ENCODE measurements at regions not wholly inside any gene's neighbourhood (a gene's known extent, or its start where the extent isn't known, plus 50 kb on each side); places are given as distances from the start of the nearest gene placed in this dataset.

GRCh38 chr15:87805117-87805820 is 451.3 kb downstream of the NTRK3 start:
- no peak for TF ChIP-seq CSDC2 (CRISPR knock-in tag; IDR thresholded peaks at IDR 0.05)
- no peak for TF ChIP-seq ZFP3 (CRISPR knock-in tag; IDR thresholded peaks at IDR 0.05)
- TF ChIP-seq, protein P1, sequence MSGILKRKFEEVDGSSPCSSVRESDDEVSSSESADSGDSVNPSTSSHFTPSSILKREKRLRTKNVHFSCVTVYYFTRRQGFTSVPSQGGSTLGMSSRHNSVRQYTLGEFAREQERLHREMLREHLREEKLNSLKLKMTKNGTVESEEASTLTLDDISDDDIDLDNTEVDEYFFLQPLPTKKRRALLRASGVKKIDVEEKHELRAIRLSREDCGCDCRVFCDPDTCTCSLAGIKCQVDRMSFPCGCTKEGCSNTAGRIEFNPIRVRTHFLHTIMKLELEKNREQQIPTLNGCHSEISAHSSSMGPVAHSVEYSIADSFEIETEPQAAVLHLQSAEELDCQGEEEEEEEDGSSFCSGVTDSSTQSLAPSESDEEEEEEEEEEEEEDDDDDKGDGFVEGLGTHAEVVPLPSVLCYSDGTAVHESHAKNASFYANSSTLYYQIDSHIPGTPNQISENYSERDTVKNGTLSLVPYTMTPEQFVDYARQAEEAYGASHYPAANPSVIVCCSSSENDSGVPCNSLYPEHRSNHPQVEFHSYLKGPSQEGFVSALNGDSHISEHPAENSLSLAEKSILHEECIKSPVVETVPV (CRISPR knock-in tag; IDR thresholded peaks at IDR 0.05) = no peak
- TF ChIP-seq TOX (CRISPR knock-in tag; IDR thresholded peaks at IDR 0.05; ENCODE audit: borderline replicate concordance) = no peak
- no peak for ATAC-seq

GRCh38 chr15:87804451-87804850 is 452.1 kb downstream of the NTRK3 start:
- TF ChIP-seq ZFP3 (CRISPR knock-in tag; IDR thresholded peaks at IDR 0.05) = no peak
- TF ChIP-seq SNAI2 (CRISPR knock-in tag; IDR thresholded peaks at IDR 0.05) = no peak
- no peak for TF ChIP-seq RARB (CRISPR knock-in tag; IDR thresholded peaks at IDR 0.05)
- no peak for TF ChIP-seq PATZ1 (CRISPR knock-in tag; IDR thresholded peaks at IDR 0.05; ENCODE audit: borderline replicate concordance)
- TF ChIP-seq, protein P1 (CRISPR knock-in tag; IDR thresholded peaks at IDR 0.05) = no peak
- TF ChIP-seq TOX (CRISPR knock-in tag; IDR thresholded peaks at IDR 0.05; ENCODE audit: borderline replicate concordance) = no peak
- TF ChIP-seq, protein P2, sequence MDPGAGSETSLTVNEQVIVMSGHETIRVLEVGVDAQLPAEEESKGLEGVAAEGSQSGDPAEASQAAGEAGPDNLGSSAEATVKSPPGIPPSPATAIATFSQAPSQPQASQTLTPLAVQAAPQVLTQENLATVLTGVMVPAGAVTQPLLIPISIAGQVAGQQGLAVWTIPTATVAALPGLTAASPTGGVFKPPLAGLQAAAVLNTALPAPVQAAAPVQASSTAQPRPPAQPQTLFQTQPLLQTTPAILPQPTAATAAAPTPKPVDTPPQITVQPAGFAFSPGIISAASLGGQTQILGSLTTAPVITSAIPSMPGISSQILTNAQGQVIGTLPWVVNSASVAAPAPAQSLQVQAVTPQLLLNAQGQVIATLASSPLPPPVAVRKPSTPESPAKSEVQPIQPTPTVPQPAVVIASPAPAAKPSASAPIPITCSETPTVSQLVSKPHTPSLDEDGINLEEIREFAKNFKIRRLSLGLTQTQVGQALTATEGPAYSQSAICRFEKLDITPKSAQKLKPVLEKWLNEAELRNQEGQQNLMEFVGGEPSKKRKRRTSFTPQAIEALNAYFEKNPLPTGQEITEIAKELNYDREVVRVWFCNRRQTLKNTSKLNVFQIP (CRISPR knock-in tag; IDR thresholded peaks at IDR 0.05; ENCODE audit: borderline replicate concordance, low read depth) = no peak
- TF ChIP-seq ZC3H10 (CRISPR knock-in tag; IDR thresholded peaks at IDR 0.05) = no peak
- TF ChIP-seq PPARA (CRISPR knock-in tag; IDR thresholded peaks at IDR 0.05; ENCODE audit: borderline replicate concordance) = no peak
- no peak for ATAC-seq

- ATAC-seq = no peak
- no peak for TF ChIP-seq ESRRG (CRISPR knock-in tag; IDR thresholded peaks at IDR 0.05)
- TF ChIP-seq BACH2 (CRISPR knock-in tag; IDR thresholded peaks at IDR 0.05; ENCODE audit: borderline replicate concordance) = no peak
- no peak for TF ChIP-seq GLIS3 (CRISPR knock-in tag; IDR thresholded peaks at IDR 0.05)
- TF ChIP-seq, protein P1 (CRISPR knock-in tag; IDR thresholded peaks at IDR 0.05) = no peak
- no peak for TF ChIP-seq ZFP30 (CRISPR knock-in tag; IDR thresholded peaks at IDR 0.05)
- TF ChIP-seq ZC3H10 (CRISPR knock-in tag; IDR thresholded peaks at IDR 0.05) = no peak
Measured at GRCh38 chr15:87799838-87800237, 456.7 kb downstream of the NTRK3 start.

GRCh38 chr15:87799428-87799827 is 457.1 kb downstream of the NTRK3 start:
- no peak for ATAC-seq
- TF ChIP-seq OSR1 (CRISPR knock-in tag; IDR thresholded peaks at IDR 0.05) (no peak), GLIS3 (CRISPR knock-in tag; IDR thresholded peaks at IDR 0.05) (no peak), TCF4 (CRISPR knock-in tag; IDR thresholded peaks at IDR 0.05; ENCODE audit: borderline replicate concordance) (no peak), BACH2 (CRISPR knock-in tag; IDR thresholded peaks at IDR 0.05; ENCODE audit: borderline replicate concordance) (no peak), TSHZ2 (CRISPR knock-in tag; IDR thresholded peaks at IDR 0.05) (no peak), RARB (CRISPR knock-in tag; IDR thresholded peaks at IDR 0.05) (no peak), CSDC2 (CRISPR knock-in tag; IDR thresholded peaks at IDR 0.05) (no peak)
- TF ChIP-seq, protein P2 (CRISPR knock-in tag; IDR thresholded peaks at IDR 0.05; ENCODE audit: borderline replicate concordance, low read depth) = no peak
- TF ChIP-seq, protein P3, sequence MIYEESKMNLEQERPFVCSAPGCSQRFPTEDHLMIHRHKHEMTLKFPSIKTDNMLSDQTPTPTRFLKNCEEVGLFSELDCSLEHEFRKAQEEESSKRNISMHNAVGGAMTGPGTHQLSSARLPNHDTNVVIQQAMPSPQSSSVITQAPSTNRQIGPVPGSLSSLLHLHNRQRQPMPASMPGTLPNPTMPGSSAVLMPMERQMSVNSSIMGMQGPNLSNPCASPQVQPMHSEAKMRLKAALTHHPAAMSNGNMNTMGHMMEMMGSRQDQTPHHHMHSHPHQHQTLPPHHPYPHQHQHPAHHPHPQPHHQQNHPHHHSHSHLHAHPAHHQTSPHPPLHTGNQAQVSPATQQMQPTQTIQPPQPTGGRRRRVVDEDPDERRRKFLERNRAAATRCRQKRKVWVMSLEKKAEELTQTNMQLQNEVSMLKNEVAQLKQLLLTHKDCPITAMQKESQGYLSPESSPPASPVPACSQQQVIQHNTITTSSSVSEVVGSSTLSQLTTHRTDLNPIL (CRISPR knock-in tag; IDR thresholded peaks at IDR 0.05; ENCODE audit: low read depth) = no peak

Data from SK-N-SH treated with all-trans-retinoic acid at 6 μM for 48 hours (cell line).